ENCODE measurements at regions not wholly inside any gene's neighbourhood (a gene's known extent, or its start where the extent isn't known, plus 50 kb on each side); places are given as distances from the start of the nearest gene placed in this dataset.

DNA sequence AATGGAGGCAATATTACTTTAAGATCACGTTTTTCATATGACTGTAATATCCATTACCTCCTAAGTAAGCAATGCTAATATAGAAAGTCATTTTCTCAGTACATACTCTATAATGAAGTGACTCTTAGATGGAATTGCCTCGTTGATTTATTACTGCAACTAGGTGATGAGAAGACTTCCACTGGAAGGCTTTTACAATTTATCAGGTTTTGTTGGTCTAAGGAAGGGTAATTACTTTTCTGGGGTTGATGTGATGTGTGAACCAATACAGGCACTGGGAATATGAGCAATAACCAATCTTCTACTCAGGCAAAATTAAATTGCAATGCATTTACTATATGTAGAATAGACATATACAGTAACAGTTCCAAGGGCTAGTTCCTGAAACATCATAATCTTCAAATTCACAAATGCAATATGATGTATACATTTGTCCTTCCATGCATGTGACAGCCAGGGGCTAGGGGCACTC is 635.0 kb downstream of the QKI start:
- H3K4me3 ChIP-seq (ENCODE audit: low read length): no peak overlapping the region
- no peaks in the 10 kb centered on the region for H3K27me3 ChIP-seq (ENCODE audit: insufficient read depth, low read depth, low read length)
- no peaks in the 10 kb centered on the region for H3F3A ChIP-seq (ENCODE audit: insufficient read depth, low read length, poor library complexity, severe bottlenecking)
- H3K9me3 ChIP-seq (ENCODE audit: low read length): no peaks in the 10 kb centered on the region
- H2AFZ ChIP-seq (ENCODE audit: low read depth, low read length): no peak overlapping the region
- no peaks in the 10 kb centered on the region for H4K20me1 ChIP-seq (ENCODE audit: insufficient read depth)
- H3K9me2 ChIP-seq (ENCODE audit: insufficient read depth, low read length): no peaks in the 10 kb centered on the region
- no peak overlapping the region for H3K27ac ChIP-seq (ENCODE audit: low read length)
- no peak for TF ChIP-seq EP300 (conservative IDR thresholded peaks at IDR 0.05; ENCODE audit: poor library complexity, severe bottlenecking)
- TF ChIP-seq RAD21 (conservative IDR thresholded peaks at IDR 0.05): no peak
- TF ChIP-seq EZH2 (IDR thresholded peaks at IDR 0.05; ENCODE audit: borderline replicate concordance, insufficient read depth, low read length, poor library complexity, severe bottlenecking): no peak
- TF ChIP-seq, protein P1, sequence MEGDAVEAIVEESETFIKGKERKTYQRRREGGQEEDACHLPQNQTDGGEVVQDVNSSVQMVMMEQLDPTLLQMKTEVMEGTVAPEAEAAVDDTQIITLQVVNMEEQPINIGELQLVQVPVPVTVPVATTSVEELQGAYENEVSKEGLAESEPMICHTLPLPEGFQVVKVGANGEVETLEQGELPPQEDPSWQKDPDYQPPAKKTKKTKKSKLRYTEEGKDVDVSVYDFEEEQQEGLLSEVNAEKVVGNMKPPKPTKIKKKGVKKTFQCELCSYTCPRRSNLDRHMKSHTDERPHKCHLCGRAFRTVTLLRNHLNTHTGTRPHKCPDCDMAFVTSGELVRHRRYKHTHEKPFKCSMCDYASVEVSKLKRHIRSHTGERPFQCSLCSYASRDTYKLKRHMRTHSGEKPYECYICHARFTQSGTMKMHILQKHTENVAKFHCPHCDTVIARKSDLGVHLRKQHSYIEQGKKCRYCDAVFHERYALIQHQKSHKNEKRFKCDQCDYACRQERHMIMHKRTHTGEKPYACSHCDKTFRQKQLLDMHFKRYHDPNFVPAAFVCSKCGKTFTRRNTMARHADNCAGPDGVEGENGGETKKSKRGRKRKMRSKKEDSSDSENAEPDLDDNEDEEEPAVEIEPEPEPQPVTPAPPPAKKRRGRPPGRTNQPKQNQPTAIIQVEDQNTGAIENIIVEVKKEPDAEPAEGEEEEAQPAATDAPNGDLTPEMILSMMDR (IDR thresholded peaks at IDR 0.05; ENCODE audit: poor library complexity, severe bottlenecking): no peak
- TF ChIP-seq TAF1 (IDR thresholded peaks at IDR 0.05; ENCODE audit: low read depth): no peak
- TF ChIP-seq SMC3 (conservative IDR thresholded peaks at IDR 0.05; ENCODE audit: poor library complexity): no peak
- no peak for TF ChIP-seq POLR2AphosphoS5 (IDR thresholded peaks at IDR 0.05)
- no peak for TF ChIP-seq MXI1 (conservative IDR thresholded peaks at IDR 0.05; ENCODE audit: poor library complexity, severe bottlenecking)
- TF ChIP-seq, protein P2, sequence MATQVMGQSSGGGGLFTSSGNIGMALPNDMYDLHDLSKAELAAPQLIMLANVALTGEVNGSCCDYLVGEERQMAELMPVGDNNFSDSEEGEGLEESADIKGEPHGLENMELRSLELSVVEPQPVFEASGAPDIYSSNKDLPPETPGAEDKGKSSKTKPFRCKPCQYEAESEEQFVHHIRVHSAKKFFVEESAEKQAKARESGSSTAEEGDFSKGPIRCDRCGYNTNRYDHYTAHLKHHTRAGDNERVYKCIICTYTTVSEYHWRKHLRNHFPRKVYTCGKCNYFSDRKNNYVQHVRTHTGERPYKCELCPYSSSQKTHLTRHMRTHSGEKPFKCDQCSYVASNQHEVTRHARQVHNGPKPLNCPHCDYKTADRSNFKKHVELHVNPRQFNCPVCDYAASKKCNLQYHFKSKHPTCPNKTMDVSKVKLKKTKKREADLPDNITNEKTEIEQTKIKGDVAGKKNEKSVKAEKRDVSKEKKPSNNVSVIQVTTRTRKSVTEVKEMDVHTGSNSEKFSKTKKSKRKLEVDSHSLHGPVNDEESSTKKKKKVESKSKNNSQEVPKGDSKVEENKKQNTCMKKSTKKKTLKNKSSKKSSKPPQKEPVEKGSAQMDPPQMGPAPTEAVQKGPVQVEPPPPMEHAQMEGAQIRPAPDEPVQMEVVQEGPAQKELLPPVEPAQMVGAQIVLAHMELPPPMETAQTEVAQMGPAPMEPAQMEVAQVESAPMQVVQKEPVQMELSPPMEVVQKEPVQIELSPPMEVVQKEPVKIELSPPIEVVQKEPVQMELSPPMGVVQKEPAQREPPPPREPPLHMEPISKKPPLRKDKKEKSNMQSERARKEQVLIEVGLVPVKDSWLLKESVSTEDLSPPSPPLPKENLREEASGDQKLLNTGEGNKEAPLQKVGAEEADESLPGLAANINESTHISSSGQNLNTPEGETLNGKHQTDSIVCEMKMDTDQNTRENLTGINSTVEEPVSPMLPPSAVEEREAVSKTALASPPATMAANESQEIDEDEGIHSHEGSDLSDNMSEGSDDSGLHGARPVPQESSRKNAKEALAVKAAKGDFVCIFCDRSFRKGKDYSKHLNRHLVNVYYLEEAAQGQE (IDR thresholded peaks at IDR 0.05; ENCODE audit: borderline replicate concordance): no peak
- no peak overlapping the region for H3K9ac ChIP-seq (ENCODE audit: low read length)
- no peaks in the 10 kb centered on the region for H3K79me2 ChIP-seq (replicated peaks; ENCODE audit: insufficient read depth, low read length)
- no peak overlapping the region for H3K4me2 ChIP-seq (ENCODE audit: low read length)
- no peaks in the 10 kb centered on the region for H3K36me3 ChIP-seq (ENCODE audit: insufficient read depth, low read length)

GRCh38 chr6:164048840-164049516 is 634.5 kb downstream of the QKI start:
- Histone ChIP-seq H3K4me3 (ENCODE audit: low read length) (no peak overlapping the region), H3K4me2 (ENCODE audit: low read length) (no peak overlapping the region), H3K9me2 (ENCODE audit: insufficient read depth, low read length) (no peaks in the 10 kb centered on the region), H3K9ac (ENCODE audit: low read length) (no peak overlapping the region), H3K79me2 (replicated peaks; ENCODE audit: insufficient read depth, low read length) (no peaks in the 10 kb centered on the region), H3K36me3 (ENCODE audit: insufficient read depth, low read length) (no peaks in the 10 kb centered on the region), H2AFZ (ENCODE audit: low read depth, low read length) (no peak overlapping the region), H3K27ac (ENCODE audit: low read length) (no peak overlapping the region), H3F3A (ENCODE audit: insufficient read depth, low read length, poor library complexity, severe bottlenecking) (no peaks in the 10 kb centered on the region), H3K9me3 (ENCODE audit: low read length) (no peaks in the 10 kb centered on the region), H4K20me1 (ENCODE audit: insufficient read depth) (no peaks in the 10 kb centered on the region), H3K27me3 (ENCODE audit: insufficient read depth, low read depth, low read length) (no peaks in the 10 kb centered on the region)
- TF ChIP-seq, protein P2 (IDR thresholded peaks at IDR 0.05; ENCODE audit: borderline replicate concordance): no peak
- TF ChIP-seq, protein P1 (IDR thresholded peaks at IDR 0.05; ENCODE audit: poor library complexity, severe bottlenecking): no peak
- no peak for TF ChIP-seq POLR2AphosphoS5 (IDR thresholded peaks at IDR 0.05)
- TF ChIP-seq TAF1 (IDR thresholded peaks at IDR 0.05; ENCODE audit: low read depth): no peak
- TF ChIP-seq MXI1 (conservative IDR thresholded peaks at IDR 0.05; ENCODE audit: poor library complexity, severe bottlenecking): no peak
- TF ChIP-seq EZH2 (IDR thresholded peaks at IDR 0.05; ENCODE audit: borderline replicate concordance, insufficient read depth, low read length, poor library complexity, severe bottlenecking): no peak
- TF ChIP-seq SMC3 (conservative IDR thresholded peaks at IDR 0.05; ENCODE audit: poor library complexity): no peak
- no peak for TF ChIP-seq RAD21 (conservative IDR thresholded peaks at IDR 0.05)
- no peak for TF ChIP-seq EP300 (conservative IDR thresholded peaks at IDR 0.05; ENCODE audit: poor library complexity, severe bottlenecking)

Measured in neural cell (in vitro differentiated cells).